ENCODE measurements at regions not wholly inside any gene's neighbourhood (a gene's known extent, or its start where the extent isn't known, plus 50 kb on each side); places are given as distances from the start of the nearest gene placed in this dataset.

- DNase-seq (ENCODE audit: low read depth) = no peak
- TF ChIP-seq, protein P1, sequence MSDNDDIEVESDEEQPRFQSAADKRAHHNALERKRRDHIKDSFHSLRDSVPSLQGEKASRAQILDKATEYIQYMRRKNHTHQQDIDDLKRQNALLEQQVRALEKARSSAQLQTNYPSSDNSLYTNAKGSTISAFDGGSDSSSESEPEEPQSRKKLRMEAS (IDR thresholded peaks at IDR 0.05; ENCODE audit: low read depth, low read length) = no peak
- TF ChIP-seq MYC (IDR thresholded peaks at IDR 0.05; ENCODE audit: low read depth, low read length) = no peak
- TF ChIP-seq POLR2A (IDR thresholded peaks at IDR 0.05; ENCODE audit: extremely low read depth, insufficient read length) = no peak
- TF ChIP-seq, protein P2, sequence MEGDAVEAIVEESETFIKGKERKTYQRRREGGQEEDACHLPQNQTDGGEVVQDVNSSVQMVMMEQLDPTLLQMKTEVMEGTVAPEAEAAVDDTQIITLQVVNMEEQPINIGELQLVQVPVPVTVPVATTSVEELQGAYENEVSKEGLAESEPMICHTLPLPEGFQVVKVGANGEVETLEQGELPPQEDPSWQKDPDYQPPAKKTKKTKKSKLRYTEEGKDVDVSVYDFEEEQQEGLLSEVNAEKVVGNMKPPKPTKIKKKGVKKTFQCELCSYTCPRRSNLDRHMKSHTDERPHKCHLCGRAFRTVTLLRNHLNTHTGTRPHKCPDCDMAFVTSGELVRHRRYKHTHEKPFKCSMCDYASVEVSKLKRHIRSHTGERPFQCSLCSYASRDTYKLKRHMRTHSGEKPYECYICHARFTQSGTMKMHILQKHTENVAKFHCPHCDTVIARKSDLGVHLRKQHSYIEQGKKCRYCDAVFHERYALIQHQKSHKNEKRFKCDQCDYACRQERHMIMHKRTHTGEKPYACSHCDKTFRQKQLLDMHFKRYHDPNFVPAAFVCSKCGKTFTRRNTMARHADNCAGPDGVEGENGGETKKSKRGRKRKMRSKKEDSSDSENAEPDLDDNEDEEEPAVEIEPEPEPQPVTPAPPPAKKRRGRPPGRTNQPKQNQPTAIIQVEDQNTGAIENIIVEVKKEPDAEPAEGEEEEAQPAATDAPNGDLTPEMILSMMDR (IDR thresholded peaks at IDR 0.05; ENCODE audit: low read depth, low read length) = no peak
- H3K4me3 ChIP-seq (ENCODE audit: low read depth, low read length) = no peak overlapping the region
These were observed 354.5 kb upstream of the FOXG1 start for GRCh38 chr14:28412077-28412476.

- H3K4me3 ChIP-seq (ENCODE audit: low read depth, low read length) = no peak overlapping the region
- DNase-seq (ENCODE audit: low read depth) = no peak
- TF ChIP-seq, protein P1 (IDR thresholded peaks at IDR 0.05; ENCODE audit: low read depth, low read length) = no peak
- TF ChIP-seq MYC (IDR thresholded peaks at IDR 0.05; ENCODE audit: low read depth, low read length) = no peak
- TF ChIP-seq, protein P2 (IDR thresholded peaks at IDR 0.05; ENCODE audit: low read depth, low read length) = no peak
- no peak for TF ChIP-seq POLR2A (IDR thresholded peaks at IDR 0.05; ENCODE audit: extremely low read depth, insufficient read length)
These were observed 339.6 kb upstream of the FOXG1 start for GRCh38 chr14:28426960-28427359.

DNA sequence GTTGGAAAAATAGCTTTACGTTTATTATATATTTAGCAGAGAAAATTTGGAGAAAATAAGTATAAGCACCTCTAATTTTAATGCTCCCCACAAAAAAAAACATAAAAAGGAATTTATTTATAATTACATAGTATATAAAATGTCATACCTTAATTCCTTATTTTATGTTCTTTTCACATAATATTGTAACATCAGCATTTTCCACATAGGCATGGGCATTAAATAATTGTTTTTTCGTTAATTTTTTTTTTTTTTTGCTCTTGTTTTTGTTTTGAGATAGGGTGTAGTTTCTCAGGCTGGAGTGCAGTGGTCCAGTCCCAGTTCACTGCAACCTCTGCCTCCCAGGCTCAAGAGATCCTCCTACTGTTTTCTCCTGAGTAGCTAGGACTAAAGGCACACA, 329.8 kb upstream of the FOXG1 start:
- no peak overlapping the region for H3K4me3 ChIP-seq (ENCODE audit: low read depth, low read length)
- no peak for TF ChIP-seq POLR2A (IDR thresholded peaks at IDR 0.05; ENCODE audit: extremely low read depth, insufficient read length)
- no peak for DNase-seq (ENCODE audit: low read depth)

DNA sequence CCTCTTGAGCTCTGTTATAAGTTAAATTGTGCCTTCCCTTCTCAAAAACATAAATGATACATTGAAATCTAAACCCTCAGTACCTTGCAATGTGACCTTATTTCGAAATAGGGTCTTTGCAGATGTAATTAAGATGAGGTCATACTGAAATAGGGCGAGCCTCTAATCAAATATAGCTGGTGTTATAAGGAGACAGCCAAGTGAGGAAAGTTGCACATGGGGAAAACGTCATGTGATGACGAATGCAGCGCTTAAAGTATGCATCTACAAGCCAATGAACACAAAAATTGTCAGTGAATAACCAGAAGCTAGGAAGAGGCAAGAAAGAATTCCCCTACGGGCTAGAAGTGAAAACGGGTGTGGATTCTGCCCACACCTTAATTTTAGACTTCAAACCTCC, 305.2 kb upstream of the FOXG1 start:
- TF ChIP-seq MYC (IDR thresholded peaks at IDR 0.05; ENCODE audit: low read depth, low read length) (no peak), POLR2A (IDR thresholded peaks at IDR 0.05; ENCODE audit: extremely low read depth, insufficient read length) (no peak)
- TF ChIP-seq, protein P2 (IDR thresholded peaks at IDR 0.05; ENCODE audit: low read depth, low read length) = no peak
- TF ChIP-seq, protein P1 (IDR thresholded peaks at IDR 0.05; ENCODE audit: low read depth, low read length) = no peak
- DNase-seq (ENCODE audit: low read depth) = no peak
- H3K4me3 ChIP-seq (ENCODE audit: low read depth, low read length) = no peak overlapping the region

DNA sequence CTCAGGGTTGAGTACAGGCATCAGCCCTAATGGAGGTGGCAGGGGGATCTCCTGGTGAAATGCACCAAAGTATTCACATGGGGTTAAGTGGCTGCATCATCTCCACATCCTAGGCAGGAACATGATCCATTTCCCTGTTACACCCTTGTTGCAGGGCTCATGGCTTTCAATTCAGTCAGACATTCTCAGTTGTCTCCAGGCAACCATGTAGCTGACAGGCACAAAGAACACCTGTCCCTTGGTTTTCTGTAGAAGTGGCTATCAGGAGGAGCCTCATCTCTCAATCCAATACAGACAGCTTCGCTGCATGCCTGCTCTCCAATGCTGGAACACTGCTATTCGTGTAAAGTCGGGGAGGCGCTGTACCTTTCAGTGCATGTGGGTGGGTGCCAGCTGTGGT, 299.0 kb upstream of the FOXG1 start:
- no peak for TF ChIP-seq POLR2A (IDR thresholded peaks at IDR 0.05; ENCODE audit: extremely low read depth, insufficient read length)
- TF ChIP-seq, protein P1 (IDR thresholded peaks at IDR 0.05; ENCODE audit: low read depth, low read length) = no peak
- TF ChIP-seq MYC (IDR thresholded peaks at IDR 0.05; ENCODE audit: low read depth, low read length) = no peak
- TF ChIP-seq, protein P2 (IDR thresholded peaks at IDR 0.05; ENCODE audit: low read depth, low read length) = no peak
- DNase-seq (ENCODE audit: low read depth) = no peak
- no peak overlapping the region for H3K4me3 ChIP-seq (ENCODE audit: low read depth, low read length)

DNA sequence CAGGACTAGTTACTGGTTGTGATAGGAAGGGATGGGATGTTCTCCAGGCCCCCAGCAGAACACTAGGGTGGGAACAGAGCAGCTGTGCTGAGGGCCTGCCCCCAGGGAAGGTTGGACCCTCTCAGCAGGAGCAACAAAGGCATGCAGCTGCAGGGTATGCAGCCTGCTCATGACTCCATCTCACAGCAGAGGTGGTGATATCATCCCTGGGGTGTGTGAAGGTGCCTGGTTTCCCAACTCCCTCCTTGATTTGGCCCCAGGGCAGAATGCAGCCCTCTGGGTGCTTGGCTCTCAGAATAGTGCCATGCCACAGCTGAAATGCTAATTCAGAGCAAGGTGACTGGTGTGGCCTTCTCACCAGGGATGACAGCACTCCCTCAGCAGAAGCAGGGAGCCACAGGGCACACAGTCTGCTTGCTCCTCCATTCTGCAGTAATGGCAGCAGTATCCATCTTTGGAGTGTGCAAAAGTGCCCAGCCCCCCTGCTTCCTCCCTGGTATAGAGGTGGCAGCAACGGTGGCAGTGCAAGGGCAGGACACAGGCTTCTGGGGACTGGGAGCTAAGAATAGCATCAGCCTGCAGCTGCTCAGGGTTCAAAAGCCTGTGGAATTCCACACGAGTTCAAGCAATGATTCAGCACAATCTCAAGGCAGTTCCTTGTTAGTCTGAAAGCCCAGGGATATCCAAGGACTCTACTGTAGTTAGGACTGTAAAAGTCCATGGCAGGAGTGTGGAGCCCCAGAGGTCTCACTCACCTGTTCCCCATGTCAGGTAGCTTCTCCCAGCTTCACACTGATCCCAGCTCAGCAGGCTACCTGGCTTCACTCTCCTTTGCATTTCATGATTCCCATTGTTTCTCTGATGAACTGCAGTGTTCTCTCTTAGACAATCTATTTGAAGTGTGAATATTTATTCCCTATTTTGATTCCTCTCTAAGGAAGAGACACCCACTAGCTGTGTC, 298.1 kb upstream of the FOXG1 start:
- DNase-seq (ENCODE audit: low read depth) = no peak
- TF ChIP-seq, protein P1 (IDR thresholded peaks at IDR 0.05; ENCODE audit: low read depth, low read length) = no peak
- TF ChIP-seq MYC (IDR thresholded peaks at IDR 0.05; ENCODE audit: low read depth, low read length) = no peak
- TF ChIP-seq, protein P2 (IDR thresholded peaks at IDR 0.05; ENCODE audit: low read depth, low read length) = no peak
- TF ChIP-seq POLR2A (IDR thresholded peaks at IDR 0.05; ENCODE audit: extremely low read depth, insufficient read length) = no peak
- H3K4me3 ChIP-seq (ENCODE audit: low read depth, low read length) = no peak overlapping the region
